NB4 (cell line): ENCODE measurements at regions not wholly inside any gene's neighbourhood (a gene's known extent, or its start where the extent isn't known, plus 50 kb on each side); places are given as distances from the start of the nearest gene placed in this dataset.
A peak's percentile ranks its signal among the peaks of the same experiment; 100 is the strongest.

ENCODE experiments used
- DNase-seq: peaks from one replicate; pipeline ENCODE4 v3.0.0; 2010; ENCODE audit warnings: low read depth
- H3K4me3 ChIP-seq: one replicate; pipeline ENCODE4 v1.5.1; 2011; ENCODE audit warnings: mild to moderate bottlenecking, low read depth, low read length, moderate library complexity
- MAX ChIP-seq: IDR thresholded peaks from 2 replicates; pipeline ENCODE4 v1.6.1; 2011; ENCODE audit warnings: low read depth, low read length
- MYC ChIP-seq: IDR thresholded peaks from 2 replicates; pipeline ENCODE4 v1.6.1; 2011; ENCODE audit warnings: low read depth, low read length
- POLR2A ChIP-seq: IDR thresholded peaks from 2 replicates; pipeline ENCODE4 v1.6.1; 2011; ENCODE audit warnings: mild to moderate bottlenecking; ENCODE audit not compliant: insufficient read length; ENCODE audit errors: extremely low read depth
- TF ChIP-seq, protein P1 (sequence below): IDR thresholded peaks from one replicate; pipeline ENCODE4 v1.5.1; 2012; ENCODE audit warnings: low read depth, low read length

- DNase-seq = no peak
- H3K4me3 ChIP-seq = no peak overlapping the region
- TF ChIP-seq MAX = no peak
- TF ChIP-seq MYC = no peak
- no peak for TF ChIP-seq POLR2A
- TF ChIP-seq, protein P1, sequence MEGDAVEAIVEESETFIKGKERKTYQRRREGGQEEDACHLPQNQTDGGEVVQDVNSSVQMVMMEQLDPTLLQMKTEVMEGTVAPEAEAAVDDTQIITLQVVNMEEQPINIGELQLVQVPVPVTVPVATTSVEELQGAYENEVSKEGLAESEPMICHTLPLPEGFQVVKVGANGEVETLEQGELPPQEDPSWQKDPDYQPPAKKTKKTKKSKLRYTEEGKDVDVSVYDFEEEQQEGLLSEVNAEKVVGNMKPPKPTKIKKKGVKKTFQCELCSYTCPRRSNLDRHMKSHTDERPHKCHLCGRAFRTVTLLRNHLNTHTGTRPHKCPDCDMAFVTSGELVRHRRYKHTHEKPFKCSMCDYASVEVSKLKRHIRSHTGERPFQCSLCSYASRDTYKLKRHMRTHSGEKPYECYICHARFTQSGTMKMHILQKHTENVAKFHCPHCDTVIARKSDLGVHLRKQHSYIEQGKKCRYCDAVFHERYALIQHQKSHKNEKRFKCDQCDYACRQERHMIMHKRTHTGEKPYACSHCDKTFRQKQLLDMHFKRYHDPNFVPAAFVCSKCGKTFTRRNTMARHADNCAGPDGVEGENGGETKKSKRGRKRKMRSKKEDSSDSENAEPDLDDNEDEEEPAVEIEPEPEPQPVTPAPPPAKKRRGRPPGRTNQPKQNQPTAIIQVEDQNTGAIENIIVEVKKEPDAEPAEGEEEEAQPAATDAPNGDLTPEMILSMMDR = no peak
These were observed 156.5 kb upstream of the USP15 start for GRCh38 chr12:62103748-62104147.

DNA sequence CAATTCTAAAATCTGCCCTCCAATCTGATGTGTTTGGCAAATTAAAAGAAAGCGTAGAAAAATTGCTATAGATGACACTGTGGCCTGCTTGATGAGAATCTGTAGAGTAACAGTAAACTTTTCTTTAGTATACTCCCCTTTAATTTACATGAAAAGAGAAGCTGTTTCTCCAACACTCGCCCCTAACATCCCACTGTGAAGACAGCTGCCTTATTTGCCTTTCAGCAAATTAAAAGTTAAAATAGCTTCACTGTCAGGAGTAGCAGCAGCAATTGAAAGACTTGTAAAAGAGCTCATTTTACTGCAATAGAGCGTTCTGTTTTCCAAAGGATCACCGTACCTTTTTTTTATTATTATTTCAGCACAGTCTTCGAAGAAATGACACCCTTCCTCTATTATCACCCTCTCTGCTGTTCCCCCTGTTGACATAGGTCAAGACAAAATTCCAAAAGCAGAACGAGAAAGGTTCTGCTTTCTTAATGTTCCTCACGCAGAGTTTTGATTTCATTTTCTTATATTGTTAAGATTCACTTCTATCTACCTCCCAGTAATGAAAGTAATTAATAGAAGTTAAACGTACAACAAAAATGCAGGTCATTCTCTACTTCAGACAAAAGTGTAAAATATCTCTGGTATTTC is 153.5 kb upstream of the USP15 start:
- H3K4me3 ChIP-seq = no peak overlapping the region
- TF ChIP-seq, protein P1 = no peak
- TF ChIP-seq MYC = no peak
- TF ChIP-seq POLR2A = no peak
- TF ChIP-seq MAX = no peak
- no peak for DNase-seq

DNA sequence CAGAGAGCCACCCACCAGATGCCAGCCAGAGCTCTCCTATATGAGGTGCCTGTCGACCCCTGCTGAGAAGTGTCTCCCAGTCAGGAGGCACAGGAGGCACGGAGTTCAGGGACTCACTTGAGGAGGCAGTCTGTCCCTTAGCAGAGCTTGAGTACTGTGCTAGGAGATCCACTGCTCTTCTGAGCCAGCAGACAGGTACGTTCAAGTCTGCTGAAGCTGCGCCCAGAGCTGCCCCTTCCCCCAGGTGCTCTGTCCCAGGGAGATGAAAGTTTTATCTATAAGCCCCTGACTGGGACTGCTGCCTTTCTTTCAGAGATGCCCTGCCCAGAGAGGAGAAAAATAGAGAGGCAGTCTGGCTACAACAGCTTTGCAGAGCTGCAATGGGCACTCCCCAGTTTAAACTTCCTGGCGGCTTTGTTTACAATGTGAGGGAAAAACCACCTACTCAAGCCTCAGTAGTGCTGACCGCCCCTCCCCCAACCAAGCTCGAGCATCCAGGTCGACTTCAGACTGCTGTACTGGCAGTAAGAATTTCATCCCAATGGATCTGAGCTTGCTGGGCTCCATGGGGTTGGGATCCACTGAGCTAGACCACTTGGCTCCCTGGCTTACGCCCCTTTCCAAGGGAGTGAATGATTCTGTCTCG is 146.7 kb upstream of the USP15 start:
- DNase-seq = no peak
- TF ChIP-seq POLR2A = no peak
- no peak for TF ChIP-seq MYC
- TF ChIP-seq, protein P1 = no peak
- TF ChIP-seq MAX = no peak
- H3K4me3 ChIP-seq = no peak overlapping the region

DNA sequence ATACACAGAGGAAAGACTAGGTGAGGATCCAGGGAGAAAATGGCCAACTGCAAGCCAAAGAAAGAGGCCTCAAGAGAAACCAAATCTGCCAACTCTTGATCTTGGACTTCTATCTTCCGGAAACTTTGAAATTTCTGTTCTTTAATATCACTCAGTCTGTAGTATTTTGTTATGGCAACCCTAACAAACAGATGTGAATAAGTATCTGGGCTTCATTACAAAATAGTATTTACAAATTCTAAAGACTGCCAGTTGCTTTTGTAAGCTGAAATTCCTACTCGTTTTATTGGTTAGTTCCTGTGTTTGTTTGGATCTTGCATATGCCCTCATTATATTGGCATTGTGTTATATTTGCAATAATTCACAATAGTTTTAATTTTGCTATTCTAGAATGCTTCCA is 143.2 kb upstream of the USP15 start:
- no peak for DNase-seq
- H3K4me3 ChIP-seq = no peak overlapping the region
- TF ChIP-seq, protein P1 = no peak
- TF ChIP-seq MYC = no peak
- TF ChIP-seq POLR2A = no peak
- TF ChIP-seq MAX = no peak

DNA sequence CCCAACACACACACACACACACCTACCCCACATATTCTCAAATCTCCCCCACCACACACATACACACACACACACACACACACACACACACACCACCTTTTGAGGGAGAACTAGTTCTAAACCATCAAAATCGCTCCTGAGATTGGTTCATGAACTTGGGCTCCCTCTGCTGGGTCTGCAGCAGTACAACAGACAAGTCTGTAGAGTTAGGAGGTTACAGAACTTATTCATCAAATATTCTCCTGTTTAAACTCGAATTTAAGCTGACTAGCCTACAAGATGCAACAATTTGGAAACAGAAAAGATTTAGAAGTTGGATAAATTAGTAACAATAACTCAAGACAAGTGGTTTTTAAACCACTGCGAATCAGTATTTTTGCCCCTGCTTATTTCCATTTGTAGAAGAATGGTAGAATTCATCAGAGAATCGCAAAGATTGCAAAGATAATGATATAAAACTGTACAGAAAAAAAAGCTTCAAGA is 136.4 kb upstream of the USP15 start:
- peak; percentile 60 for DNase-seq
- no peak overlapping the region for H3K4me3 ChIP-seq
- no peak for TF ChIP-seq POLR2A
- TF ChIP-seq, protein P1 = peak; percentile 92
